ENCODE measurements at regions not wholly inside any gene's neighbourhood (a gene's known extent, or its start where the extent isn't known, plus 50 kb on each side); places are given as distances from the start of the nearest gene placed in this dataset.

DNA sequence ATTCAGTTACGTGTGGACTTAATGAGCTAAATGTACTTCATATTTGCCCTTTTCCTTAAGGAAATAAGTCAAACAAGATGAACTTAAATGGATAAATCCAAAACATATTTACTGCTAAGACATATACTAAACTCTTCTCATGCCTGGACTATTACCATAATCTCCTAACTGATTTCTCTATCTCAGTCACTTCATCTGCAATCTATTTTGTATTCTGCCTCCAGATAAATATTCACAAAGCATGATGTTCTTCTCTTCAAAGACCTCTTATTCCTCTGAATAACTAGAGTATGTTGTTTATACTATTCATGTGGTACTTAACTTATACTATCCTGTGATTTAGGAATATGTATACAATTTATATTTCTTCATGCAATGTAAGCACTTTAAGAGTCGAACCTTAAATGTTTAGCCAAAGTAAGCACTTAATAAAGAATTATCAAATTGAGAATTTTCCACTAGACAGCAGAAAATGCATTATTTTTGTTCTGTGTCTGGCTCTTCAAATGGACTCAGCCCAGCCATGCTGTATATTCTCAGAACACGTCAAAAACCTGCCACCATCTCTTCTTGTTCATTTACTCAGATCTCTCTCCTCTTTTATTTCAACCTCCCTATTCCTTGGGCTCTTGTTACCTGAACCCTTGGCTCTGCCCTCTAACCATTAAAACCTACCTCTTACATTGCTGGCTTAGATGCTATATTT, 79.9 kb upstream of the ARHGAP28 start:
- DNase-seq (ENCODE audit: low spot score) = no peak

- no peak for DNase-seq (ENCODE audit: low spot score)
Observed at GRCh38 chr18:6650127-6650507, 79.4 kb upstream of the ARHGAP28 start.

- no peak for DNase-seq (ENCODE audit: low spot score)
Observed at GRCh38 chr18:6650747-6651146, 78.8 kb upstream of the ARHGAP28 start.

- DNase-seq (ENCODE audit: low spot score) = no peak
Observed at GRCh38 chr18:6652098-6652497, 77.4 kb upstream of the ARHGAP28 start.

DNA sequence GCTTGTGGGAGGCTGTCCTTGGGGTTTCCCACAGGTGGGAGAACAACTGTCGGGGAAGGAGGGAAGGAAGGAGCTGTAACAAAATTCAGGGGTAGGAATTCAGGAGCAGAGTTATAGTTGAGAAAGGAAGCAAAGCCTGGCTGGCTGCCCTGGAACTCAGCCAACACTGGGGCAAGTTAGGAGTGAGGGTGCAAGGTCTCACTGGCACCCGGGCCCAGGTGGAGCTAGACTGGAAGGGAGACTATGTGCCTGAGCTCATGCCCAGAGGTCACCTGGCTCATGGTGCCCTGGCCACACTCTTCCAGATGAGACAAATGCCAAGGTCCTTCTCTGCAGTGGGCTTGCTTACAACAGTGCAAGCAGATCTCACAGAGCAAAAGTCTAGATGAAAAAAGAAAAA, 75.6 kb upstream of the ARHGAP28 start:
- no peak for DNase-seq (ENCODE audit: low spot score)

GRCh38 chr18:6659963-6660725, 69.4 kb upstream of the ARHGAP28 start:
- no peak for DNase-seq (ENCODE audit: low spot score)

- no peak for DNase-seq (ENCODE audit: low spot score)
Observed at GRCh38 chr18:6661692-6662415, 67.7 kb upstream of the ARHGAP28 start.

- DNase-seq (ENCODE audit: low spot score) = no peak
Observed at GRCh38 chr18:6666012-6666685, 63.4 kb upstream of the ARHGAP28 start.

DNA sequence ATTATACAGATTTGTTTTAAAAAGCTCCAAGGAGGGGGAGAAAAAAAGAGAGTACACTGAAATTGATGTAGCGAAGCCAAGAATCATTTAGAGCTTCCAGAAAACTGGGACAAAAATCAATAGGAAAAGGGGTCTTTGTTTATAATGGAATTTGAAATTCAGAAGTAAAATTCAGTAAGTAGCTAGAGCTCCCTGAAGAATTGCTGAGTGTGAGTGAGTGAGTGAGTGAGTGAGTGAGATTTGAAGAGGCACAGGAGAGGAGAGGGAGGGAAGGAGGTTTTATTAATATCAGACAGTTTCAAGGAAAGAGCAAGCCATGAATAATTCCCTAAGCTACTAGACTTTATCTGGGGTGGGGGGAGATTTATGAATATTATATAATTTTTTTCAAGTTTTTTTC, 60.7 kb upstream of the ARHGAP28 start:
- DNase-seq (ENCODE audit: low spot score) = no peak

DNA sequence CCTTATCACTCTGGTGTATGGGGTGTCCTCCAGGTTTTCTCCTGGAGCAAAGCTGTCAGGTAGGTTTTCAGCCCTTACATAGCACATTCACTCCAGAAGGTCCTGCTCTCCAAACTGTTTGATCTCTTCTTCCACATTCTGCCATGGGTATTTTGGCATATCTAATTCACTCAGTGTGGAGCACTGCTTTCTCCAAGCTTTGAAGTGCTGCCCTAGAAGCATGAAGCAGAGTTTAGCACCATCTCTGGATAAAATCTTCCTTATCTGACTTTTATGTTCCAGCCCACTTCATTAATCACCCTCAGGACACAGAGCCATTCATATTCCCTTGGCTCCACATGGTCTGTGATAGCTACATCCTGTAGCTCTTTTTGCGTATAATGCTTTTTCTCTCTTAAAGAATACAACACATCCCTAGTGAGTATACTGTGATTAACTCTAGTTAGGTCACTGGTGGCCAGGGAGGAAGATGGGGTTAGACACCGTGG, 56.7 kb upstream of the ARHGAP28 start:
- no peak for DNase-seq (ENCODE audit: low spot score)

GRCh38 chr18:6677086-6677485, 52.4 kb upstream of the ARHGAP28 start:
- DNase-seq (ENCODE audit: low spot score) = no peak

GRCh38 chr18:6679201-6679600, 50.3 kb upstream of the ARHGAP28 start:
- DNase-seq (ENCODE audit: low spot score) = no peak
